ENCODE measurements at regions not wholly inside any gene's neighbourhood (a gene's known extent, or its start where the extent isn't known, plus 50 kb on each side); places are given as distances from the start of the nearest gene placed in this dataset.

- TF ChIP-seq ZNF462 (CRISPR knock-in tag; IDR thresholded peaks at IDR 0.05), result no peak
- no peak for TF ChIP-seq NANOG (IDR thresholded peaks at IDR 0.05; ENCODE audit: borderline replicate concordance)
- no peak for TF ChIP-seq CREB1 (CRISPR knock-in tag; IDR thresholded peaks at IDR 0.05; ENCODE audit: low read depth)
These were observed 431.7 kb upstream of the NR2F2 start (continued) for GRCh38 chr15:95898761-95899160.

GRCh38 chr15:95901271-95901670, 429.2 kb upstream of the NR2F2 start:
- H3K9me3 Mint-ChIP-seq, result no peaks in the 10 kb centered on the region
- peaks cover 4% of the 10 kb centered on the region; the same call in 1 of the 3 replicates for H3K4me1 Mint-ChIP-seq
- no peak overlapping the region for H3K4me3 ChIP-seq
- no peaks in the 10 kb centered on the region for H3K27me3 ChIP-seq (ENCODE audit: insufficient read depth)
- no peaks in the 10 kb centered on the region for H4K20me1 ChIP-seq (replicated peaks; ENCODE audit: insufficient read depth)
- H3K79me2 ChIP-seq (replicated peaks; ENCODE audit: insufficient read depth), result no peaks in the 10 kb centered on the region
- no peaks in the 10 kb centered on the region for H3F3A ChIP-seq (replicated peaks; ENCODE audit: low read depth)
- DNase-seq (ENCODE audit: low spot score) (no peak), ATAC-seq (no peak)
- no peak overlapping the region for H3K27ac ChIP-seq (ENCODE audit: low read depth)
- peaks cover 4% of the 10 kb centered on the region for H3K9me2 ChIP-seq (ENCODE audit: insufficient read depth)
- no peak overlapping the region for H2AFZ ChIP-seq
- H3K4me3 Mint-ChIP-seq, result no peak overlapping the region
- no peaks in the 10 kb centered on the region for H3K36me3 Mint-ChIP-seq (ENCODE audit: low read depth)
- H3K4me1 ChIP-seq (ENCODE audit: insufficient read depth), result no peaks in the 10 kb centered on the region
- no peak overlapping the region for H3K27ac Mint-ChIP-seq
- peaks cover 15% of the 10 kb centered on the region for H3K27me3 Mint-ChIP-seq (ENCODE audit: insufficient read depth, low read depth, poor library complexity)
- no peaks in the 10 kb centered on the region for H3K36me3 ChIP-seq (ENCODE audit: insufficient read depth)
- H3K4me2 ChIP-seq, result no peak overlapping the region
- no peak for TF ChIP-seq ZNF331 (CRISPR knock-in tag; IDR thresholded peaks at IDR 0.05; ENCODE audit: low read depth)
- TF ChIP-seq ZNF462 (CRISPR knock-in tag; IDR thresholded peaks at IDR 0.05), result no peak
- TF ChIP-seq CREB1 (CRISPR knock-in tag; IDR thresholded peaks at IDR 0.05; ENCODE audit: low read depth), result no peak
- TF ChIP-seq POLR2AphosphoS5 (IDR thresholded peaks at IDR 0.05; ENCODE audit: low read depth), result no peak
- TF ChIP-seq JUNB (IDR thresholded peaks at IDR 0.05; ENCODE audit: unreplicated experiment), result no peak
- no peak for TF ChIP-seq EZH2 (IDR thresholded peaks at IDR 0.05; ENCODE audit: low read depth, unreplicated experiment)
- TF ChIP-seq CTCF (conservative IDR thresholded peaks at IDR 0.05; ENCODE audit: low read depth in 2 of 2), result no peak
- no peak for TF ChIP-seq ZNF114 (CRISPR knock-in tag; IDR thresholded peaks at IDR 0.05)
